ENCODE measurements at regions not wholly inside any gene's neighbourhood (a gene's known extent, or its start where the extent isn't known, plus 50 kb on each side); places are given as distances from the start of the nearest gene placed in this dataset.

DNA sequence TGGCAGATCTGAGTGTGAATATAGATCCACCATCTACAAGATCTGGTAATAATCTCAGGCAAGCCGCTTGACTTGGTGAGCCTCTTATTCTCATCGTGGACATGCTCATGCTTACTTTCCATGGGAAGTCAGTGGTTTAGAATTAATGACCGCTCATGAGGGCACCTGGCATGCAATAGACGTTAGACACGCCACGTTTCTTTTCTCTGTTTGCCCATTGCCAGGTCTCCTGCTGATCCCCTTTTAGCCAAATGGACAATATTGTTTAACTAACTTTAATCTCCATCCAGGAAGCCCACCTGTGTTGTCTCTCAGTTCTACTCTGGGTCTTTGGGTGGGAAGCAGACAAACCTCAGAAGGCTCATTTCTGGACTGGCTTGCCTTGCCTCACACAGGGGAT lies 439.1 kb downstream of the ETS1 start:
- CTCF ChIA-PET, result interaction anchor here (0.6 to 1.2 kb wide), 2 partner anchors 9 kb away, joined by 3 read pairs; no protein-coding TSS in a partner anchor

DNA sequence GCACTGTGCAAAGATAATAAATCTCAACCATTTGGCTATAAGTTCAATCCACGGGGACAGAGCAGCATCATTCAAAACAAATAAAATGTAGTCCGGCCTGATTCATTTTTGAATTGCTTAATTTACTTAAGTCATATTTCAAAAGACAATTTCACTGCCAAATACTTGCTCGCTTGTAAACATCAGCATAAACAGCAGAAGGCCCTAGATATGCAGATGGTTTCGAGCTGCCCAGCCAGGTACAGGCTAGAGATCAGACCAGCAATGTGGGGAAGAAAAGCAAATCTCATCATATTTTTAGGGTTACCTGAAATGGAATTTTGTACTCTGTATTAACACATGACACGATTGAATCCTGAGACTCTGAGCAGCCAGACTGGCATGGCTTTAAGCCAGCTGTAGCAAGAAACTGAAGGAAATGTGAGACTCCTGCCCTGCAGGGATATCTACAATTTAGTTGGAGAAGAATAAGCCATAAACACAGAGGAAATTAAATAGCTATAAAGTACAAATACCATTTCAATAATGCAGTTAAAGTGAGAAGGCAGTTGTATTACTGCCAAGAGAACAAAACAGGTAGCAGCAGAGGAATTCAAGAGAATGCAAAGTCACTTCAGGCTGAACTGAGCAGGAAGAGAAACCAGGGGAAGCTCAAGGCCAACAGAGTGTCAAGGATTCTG lies 440.3 kb downstream of the ETS1 start:
- CTCF ChIA-PET, result interaction anchor here (1.0 to 1.8 kb wide), 2 partner anchors 11 to 143 kb away, joined by 4 to 23 read pairs; no protein-coding TSS in a partner anchor
- Mint-ChIP-seq H3K9me3 (peaks cover 7% of the 10 kb centered on the region), H3K4me3 (no peak overlapping the region), H3K27me3 (ENCODE audit: low read depth) (no peaks in the 10 kb centered on the region), H3K27ac (no peak overlapping the region), H3K36me3 (no peaks in the 10 kb centered on the region), H3K4me1 (peaks cover 6% of the 10 kb centered on the region)
- POLR2A ChIA-PET, result no interaction called here
- TF ChIP-seq NFYB (CRISPR knock-in tag; conservative IDR thresholded peaks at IDR 0.05; ENCODE audit: low read depth) (no peak), ELF4 (CRISPR knock-in tag; IDR thresholded peaks at IDR 0.05; ENCODE audit: low read depth) (no peak), ZNF219 (CRISPR knock-in tag; IDR thresholded peaks at IDR 0.05; ENCODE audit: borderline replicate concordance) (no peak), TEAD4 (CRISPR knock-in tag; IDR thresholded peaks at IDR 0.05) (no peak), MXD4 (CRISPR knock-in tag; IDR thresholded peaks at IDR 0.05; ENCODE audit: borderline replicate concordance) (no peak), RORB (CRISPR knock-in tag; IDR thresholded peaks at IDR 0.05) (no peak)
- TF ChIP-seq, protein P1, sequence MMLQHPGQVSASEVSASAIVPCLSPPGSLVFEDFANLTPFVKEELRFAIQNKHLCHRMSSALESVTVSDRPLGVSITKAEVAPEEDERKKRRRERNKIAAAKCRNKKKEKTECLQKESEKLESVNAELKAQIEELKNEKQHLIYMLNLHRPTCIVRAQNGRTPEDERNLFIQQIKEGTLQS (CRISPR knock-in tag; conservative IDR thresholded peaks at IDR 0.05), result no peak
- TF ChIP-seq, protein P2, sequence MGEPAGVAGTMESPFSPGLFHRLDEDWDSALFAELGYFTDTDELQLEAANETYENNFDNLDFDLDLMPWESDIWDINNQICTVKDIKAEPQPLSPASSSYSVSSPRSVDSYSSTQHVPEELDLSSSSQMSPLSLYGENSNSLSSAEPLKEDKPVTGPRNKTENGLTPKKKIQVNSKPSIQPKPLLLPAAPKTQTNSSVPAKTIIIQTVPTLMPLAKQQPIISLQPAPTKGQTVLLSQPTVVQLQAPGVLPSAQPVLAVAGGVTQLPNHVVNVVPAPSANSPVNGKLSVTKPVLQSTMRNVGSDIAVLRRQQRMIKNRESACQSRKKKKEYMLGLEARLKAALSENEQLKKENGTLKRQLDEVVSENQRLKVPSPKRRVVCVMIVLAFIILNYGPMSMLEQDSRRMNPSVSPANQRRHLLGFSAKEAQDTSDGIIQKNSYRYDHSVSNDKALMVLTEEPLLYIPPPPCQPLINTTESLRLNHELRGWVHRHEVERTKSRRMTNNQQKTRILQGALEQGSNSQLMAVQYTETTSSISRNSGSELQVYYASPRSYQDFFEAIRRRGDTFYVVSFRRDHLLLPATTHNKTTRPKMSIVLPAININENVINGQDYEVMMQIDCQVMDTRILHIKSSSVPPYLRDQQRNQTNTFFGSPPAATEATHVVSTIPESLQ (CRISPR knock-in tag; IDR thresholded peaks at IDR 0.05), result no peak
- DNase-seq (ENCODE audit: low spot score) (no peak), ATAC-seq (peak; percentile 43; the same call in 1 of the 2 replicates)

More for the DNA sequence above, 439.1 kb downstream of the ETS1 start:
- no peak overlapping the region for H3K4me3 Mint-ChIP-seq
- peaks cover 6% of the 10 kb centered on the region for H3K4me1 Mint-ChIP-seq
- no peak for ATAC-seq
- no peaks in the 10 kb centered on the region for H3K9me3 Mint-ChIP-seq
- POLR2A ChIA-PET, result no interaction called here
- no peak for DNase-seq (ENCODE audit: low spot score)
- no peak overlapping the region for H3K27ac Mint-ChIP-seq
- TF ChIP-seq CREM (CRISPR knock-in tag; IDR thresholded peaks at IDR 0.05) (no peak), NFYB (CRISPR knock-in tag; conservative IDR thresholded peaks at IDR 0.05; ENCODE audit: low read depth) (no peak), CREB1 (CRISPR knock-in tag; IDR thresholded peaks at IDR 0.05) (no peak), NFE2L1 (CRISPR knock-in tag; IDR thresholded peaks at IDR 0.05) (no peak), RELA (CRISPR knock-in tag; IDR thresholded peaks at IDR 0.05; ENCODE audit: borderline replicate concordance) (no peak), HMGA2 (CRISPR knock-in tag; IDR thresholded peaks at IDR 0.05) (no peak), SMAD3 (CRISPR knock-in tag; IDR thresholded peaks at IDR 0.05; ENCODE audit: borderline replicate concordance) (no peak), ZNF121 (CRISPR knock-in tag; IDR thresholded peaks at IDR 0.05) (no peak), FOXP1 (CRISPR knock-in tag; IDR thresholded peaks at IDR 0.05; ENCODE audit: borderline replicate concordance) (no peak)
- TF ChIP-seq, protein P3, sequence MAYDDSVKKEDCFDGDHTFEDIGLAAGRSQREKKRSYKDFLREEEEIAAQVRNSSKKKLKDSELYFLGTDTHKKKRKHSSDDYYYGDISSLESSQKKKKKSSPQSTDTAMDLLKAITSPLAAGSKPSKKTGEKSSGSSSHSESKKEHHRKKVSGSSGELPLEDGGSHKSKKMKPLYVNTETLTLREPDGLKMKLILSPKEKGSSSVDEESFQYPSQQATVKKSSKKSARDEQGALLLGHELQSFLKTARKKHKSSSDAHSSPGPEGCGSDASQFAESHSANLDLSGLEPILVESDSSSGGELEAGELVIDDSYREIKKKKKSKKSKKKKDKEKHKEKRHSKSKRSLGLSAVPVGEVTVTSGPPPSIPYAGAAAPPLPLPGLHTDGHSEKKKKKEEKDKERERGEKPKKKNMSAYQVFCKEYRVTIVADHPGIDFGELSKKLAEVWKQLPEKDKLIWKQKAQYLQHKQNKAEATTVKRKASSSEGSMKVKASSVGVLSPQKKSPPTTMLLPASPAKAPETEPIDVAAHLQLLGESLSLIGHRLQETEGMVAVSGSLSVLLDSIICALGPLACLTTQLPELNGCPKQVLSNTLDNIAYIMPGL (CRISPR knock-in tag; IDR thresholded peaks at IDR 0.05), result no peak
- TF ChIP-seq, protein P4, sequence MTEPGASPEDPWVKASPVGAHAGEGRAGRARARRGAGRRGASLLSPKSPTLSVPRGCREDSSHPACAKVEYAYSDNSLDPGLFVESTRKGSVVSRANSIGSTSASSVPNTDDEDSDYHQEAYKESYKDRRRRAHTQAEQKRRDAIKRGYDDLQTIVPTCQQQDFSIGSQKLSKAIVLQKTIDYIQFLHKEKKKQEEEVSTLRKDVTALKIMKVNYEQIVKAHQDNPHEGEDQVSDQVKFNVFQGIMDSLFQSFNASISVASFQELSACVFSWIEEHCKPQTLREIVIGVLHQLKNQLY (CRISPR knock-in tag; IDR thresholded peaks at IDR 0.05), result no peak
- TF ChIP-seq, protein P5, sequence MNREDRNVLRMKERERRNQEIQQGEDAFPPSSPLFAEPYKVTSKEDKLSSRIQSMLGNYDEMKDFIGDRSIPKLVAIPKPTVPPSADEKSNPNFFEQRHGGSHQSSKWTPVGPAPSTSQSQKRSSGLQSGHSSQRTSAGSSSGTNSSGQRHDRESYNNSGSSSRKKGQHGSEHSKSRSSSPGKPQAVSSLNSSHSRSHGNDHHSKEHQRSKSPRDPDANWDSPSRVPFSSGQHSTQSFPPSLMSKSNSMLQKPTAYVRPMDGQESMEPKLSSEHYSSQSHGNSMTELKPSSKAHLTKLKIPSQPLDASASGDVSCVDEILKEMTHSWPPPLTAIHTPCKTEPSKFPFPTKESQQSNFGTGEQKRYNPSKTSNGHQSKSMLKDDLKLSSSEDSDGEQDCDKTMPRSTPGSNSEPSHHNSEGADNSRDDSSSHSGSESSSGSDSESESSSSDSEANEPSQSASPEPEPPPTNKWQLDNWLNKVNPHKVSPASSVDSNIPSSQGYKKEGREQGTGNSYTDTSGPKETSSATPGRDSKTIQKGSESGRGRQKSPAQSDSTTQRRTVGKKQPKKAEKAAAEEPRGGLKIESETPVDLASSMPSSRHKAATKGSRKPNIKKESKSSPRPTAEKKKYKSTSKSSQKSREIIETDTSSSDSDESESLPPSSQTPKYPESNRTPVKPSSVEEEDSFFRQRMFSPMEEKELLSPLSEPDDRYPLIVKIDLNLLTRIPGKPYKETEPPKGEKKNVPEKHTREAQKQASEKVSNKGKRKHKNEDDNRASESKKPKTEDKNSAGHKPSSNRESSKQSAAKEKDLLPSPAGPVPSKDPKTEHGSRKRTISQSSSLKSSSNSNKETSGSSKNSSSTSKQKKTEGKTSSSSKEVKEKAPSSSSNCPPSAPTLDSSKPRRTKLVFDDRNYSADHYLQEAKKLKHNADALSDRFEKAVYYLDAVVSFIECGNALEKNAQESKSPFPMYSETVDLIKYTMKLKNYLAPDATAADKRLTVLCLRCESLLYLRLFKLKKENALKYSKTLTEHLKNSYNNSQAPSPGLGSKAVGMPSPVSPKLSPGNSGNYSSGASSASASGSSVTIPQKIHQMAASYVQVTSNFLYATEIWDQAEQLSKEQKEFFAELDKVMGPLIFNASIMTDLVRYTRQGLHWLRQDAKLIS (CRISPR knock-in tag; IDR thresholded peaks at IDR 0.05; ENCODE audit: borderline replicate concordance), result no peak
- TF ChIP-seq, protein P6, sequence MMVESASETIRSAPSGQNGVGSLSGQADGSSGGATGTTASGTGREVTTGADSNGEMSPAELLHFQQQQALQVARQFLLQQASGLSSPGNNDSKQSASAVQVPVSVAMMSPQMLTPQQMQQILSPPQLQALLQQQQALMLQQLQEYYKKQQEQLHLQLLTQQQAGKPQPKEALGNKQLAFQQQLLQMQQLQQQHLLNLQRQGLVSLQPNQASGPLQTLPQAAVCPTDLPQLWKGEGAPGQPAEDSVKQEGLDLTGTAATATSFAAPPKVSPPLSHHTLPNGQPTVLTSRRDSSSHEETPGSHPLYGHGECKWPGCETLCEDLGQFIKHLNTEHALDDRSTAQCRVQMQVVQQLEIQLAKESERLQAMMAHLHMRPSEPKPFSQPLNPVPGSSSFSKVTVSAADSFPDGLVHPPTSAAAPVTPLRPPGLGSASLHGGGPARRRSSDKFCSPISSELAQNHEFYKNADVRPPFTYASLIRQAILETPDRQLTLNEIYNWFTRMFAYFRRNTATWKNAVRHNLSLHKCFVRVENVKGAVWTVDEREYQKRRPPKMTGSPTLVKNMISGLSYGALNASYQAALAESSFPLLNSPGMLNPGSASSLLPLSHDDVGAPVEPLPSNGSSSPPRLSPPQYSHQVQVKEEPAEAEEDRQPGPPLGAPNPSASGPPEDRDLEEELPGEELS (CRISPR knock-in tag; IDR thresholded peaks at IDR 0.05), result no peak
- TF ChIP-seq, protein P7, sequence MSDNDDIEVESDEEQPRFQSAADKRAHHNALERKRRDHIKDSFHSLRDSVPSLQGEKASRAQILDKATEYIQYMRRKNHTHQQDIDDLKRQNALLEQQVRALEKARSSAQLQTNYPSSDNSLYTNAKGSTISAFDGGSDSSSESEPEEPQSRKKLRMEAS (CRISPR knock-in tag; IDR thresholded peaks at IDR 0.05), result no peak
- TF ChIP-seq, protein P8, sequence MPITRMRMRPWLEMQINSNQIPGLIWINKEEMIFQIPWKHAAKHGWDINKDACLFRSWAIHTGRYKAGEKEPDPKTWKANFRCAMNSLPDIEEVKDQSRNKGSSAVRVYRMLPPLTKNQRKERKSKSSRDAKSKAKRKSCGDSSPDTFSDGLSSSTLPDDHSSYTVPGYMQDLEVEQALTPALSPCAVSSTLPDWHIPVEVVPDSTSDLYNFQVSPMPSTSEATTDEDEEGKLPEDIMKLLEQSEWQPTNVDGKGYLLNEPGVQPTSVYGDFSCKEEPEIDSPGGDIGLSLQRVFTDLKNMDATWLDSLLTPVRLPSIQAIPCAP (CRISPR knock-in tag; IDR thresholded peaks at IDR 0.05), result no peak
- no peaks in the 10 kb centered on the region for H3K27me3 Mint-ChIP-seq (ENCODE audit: low read depth)
- H3K36me3 Mint-ChIP-seq, result no peaks in the 10 kb centered on the region

Data from WTC11 (cell line).